ENCODE measurements at regions not wholly inside any gene's neighbourhood (a gene's known extent, or its start where the extent isn't known, plus 50 kb on each side); places are given as distances from the start of the nearest gene placed in this dataset.

DNA sequence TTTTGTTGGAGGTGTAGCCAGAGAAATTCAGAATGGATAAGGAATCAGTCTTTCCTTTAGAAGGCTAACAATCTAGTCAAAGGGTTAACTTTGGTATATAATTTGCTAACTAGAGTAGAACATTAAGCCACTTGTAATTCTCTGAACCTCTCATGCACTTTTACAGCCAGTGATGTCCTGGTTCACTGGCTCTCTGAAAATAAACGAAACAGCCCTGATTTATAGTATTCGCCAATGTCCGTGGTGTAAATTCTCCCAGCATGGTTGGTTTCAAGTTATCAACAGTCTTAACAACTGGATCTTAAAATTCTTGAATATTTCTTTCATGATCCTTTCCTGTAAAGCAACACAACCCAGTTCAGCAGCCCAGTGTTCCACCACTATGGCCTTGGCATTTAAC is 500.4 kb upstream of the CDIN1 start:
- TF ChIP-seq, protein P1, sequence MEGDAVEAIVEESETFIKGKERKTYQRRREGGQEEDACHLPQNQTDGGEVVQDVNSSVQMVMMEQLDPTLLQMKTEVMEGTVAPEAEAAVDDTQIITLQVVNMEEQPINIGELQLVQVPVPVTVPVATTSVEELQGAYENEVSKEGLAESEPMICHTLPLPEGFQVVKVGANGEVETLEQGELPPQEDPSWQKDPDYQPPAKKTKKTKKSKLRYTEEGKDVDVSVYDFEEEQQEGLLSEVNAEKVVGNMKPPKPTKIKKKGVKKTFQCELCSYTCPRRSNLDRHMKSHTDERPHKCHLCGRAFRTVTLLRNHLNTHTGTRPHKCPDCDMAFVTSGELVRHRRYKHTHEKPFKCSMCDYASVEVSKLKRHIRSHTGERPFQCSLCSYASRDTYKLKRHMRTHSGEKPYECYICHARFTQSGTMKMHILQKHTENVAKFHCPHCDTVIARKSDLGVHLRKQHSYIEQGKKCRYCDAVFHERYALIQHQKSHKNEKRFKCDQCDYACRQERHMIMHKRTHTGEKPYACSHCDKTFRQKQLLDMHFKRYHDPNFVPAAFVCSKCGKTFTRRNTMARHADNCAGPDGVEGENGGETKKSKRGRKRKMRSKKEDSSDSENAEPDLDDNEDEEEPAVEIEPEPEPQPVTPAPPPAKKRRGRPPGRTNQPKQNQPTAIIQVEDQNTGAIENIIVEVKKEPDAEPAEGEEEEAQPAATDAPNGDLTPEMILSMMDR (conservative IDR thresholded peaks at IDR 0.05 in 1 of 2, IDR thresholded peaks at IDR 0.05 in 1 of 2; ENCODE audit: low read depth in 1 of 2, low read length in 2 of 2) = no peak
- no peak for TF ChIP-seq EZH2 (IDR thresholded peaks at IDR 0.05; ENCODE audit: low read length, missing control alignments)
